Kidney epithelial cell (primary cell): ENCODE measurements at regions not wholly inside any gene's neighbourhood (a gene's known extent, or its start where the extent isn't known, plus 50 kb on each side); places are given as distances from the start of the nearest gene placed in this dataset.

Experiments used
- DNase-seq: peaks from one replicate; pipeline ENCODE4 v3.0.0-alpha.2; 2010; ENCODE audit warnings: low read depth
- H3K27me3 ChIP-seq: 2 replicates; pipeline ENCODE4 v1.6.0; 2011; ENCODE audit warnings: low read length; ENCODE audit not compliant: control insufficient read depth, insufficient read depth
- H3K36me3 ChIP-seq: 2 replicates; pipeline ENCODE4 v1.5.1; 2011; ENCODE audit warnings: low read length; ENCODE audit not compliant: control insufficient read depth, insufficient read depth
- H3K4me3 ChIP-seq: 2 replicates; pipeline ENCODE4 v1.5.1; 2011; ENCODE audit warnings: low read depth, mild to moderate bottlenecking, control low read depth, low read length
- TF ChIP-seq, protein P1 (sequence below): IDR thresholded peaks from 2 replicates; pipeline ENCODE4 v1.5.1; 2011; ENCODE audit warnings: mild to moderate bottlenecking, moderate library complexity, low read length, control low read depth, inconsistent platforms; ENCODE audit not compliant: insufficient read depth, poor library complexity, severe bottlenecking

DNA sequence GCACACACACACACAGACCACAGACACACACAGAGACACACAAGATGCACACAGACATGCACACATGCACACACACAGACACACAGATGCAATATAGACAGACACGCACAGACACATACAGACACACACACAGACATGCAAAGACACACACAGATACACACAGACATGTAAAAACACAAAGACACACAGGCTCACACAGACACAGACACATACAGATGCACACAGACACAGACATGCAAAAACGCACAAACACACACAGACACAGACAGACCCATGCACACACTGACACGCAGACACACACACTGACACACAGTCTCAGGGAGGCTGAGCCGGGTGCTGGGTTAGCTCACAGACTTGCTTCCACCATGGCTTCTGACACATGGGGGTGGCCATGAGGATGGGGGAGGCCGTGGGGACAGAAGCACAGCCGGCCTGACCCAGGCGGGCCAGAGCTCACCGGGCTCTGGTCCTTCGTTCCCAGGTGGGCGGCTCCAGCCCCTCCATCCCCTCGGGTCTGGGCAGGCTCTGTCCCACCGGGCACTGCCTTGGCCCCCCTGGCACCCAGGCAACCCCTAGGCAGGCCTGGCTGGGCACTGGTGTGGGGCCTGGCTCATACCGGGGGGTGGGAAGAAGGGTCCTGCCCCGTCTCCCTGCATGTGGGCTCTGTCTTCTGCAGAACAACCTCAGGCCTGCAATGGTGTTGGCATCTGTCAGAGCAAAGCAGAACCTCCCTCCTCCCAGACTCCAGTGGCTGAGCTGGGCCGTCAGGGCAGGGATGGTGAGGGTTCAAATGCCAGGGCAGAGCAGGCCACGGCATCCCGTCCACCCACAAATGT, 1489.5 kb downstream of the BRD1 start:
- Histone ChIP-seq H3K4me3 (no peak overlapping the region), H3K27me3 (no peaks in the 10 kb centered on the region), H3K36me3 (no peaks in the 10 kb centered on the region)
- TF ChIP-seq, protein P1, sequence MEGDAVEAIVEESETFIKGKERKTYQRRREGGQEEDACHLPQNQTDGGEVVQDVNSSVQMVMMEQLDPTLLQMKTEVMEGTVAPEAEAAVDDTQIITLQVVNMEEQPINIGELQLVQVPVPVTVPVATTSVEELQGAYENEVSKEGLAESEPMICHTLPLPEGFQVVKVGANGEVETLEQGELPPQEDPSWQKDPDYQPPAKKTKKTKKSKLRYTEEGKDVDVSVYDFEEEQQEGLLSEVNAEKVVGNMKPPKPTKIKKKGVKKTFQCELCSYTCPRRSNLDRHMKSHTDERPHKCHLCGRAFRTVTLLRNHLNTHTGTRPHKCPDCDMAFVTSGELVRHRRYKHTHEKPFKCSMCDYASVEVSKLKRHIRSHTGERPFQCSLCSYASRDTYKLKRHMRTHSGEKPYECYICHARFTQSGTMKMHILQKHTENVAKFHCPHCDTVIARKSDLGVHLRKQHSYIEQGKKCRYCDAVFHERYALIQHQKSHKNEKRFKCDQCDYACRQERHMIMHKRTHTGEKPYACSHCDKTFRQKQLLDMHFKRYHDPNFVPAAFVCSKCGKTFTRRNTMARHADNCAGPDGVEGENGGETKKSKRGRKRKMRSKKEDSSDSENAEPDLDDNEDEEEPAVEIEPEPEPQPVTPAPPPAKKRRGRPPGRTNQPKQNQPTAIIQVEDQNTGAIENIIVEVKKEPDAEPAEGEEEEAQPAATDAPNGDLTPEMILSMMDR, result no peak
- no peak for DNase-seq

DNA sequence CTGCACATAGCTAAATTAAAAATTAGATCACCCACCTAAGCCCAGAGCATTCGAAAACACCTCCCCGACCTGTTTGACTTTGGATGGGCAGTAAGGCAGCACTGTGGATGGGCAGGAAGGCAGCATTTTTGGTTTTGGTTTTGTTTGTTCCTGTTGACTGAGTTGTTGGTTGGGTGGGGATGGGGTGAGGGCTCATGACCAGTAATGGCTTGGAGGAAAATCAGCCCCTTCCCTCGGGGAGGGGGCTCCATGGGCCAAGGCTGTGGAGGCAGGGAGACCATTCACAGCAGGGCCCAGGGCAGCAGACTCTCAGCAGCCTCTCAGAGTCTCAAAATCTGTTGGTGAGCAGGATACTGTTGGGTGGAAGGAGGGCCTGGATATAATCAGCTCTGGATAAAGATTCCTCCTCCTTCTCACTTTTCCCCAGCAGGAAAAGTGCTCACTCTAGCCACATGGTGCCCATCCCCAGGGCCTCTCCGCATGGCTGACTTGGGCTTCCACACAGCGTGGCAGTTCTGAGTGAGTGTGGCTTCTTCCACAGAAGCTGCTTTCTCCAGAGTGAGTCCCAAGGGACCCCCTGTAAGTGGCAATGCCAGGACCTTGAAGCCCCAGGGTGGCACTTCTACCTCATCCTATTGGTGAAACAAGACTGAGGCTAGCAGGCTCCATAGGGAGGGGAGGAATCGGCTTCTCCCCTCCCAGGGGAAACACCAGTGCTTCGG, 1491.2 kb downstream of the BRD1 start:
- no peak for DNase-seq
- Histone ChIP-seq H3K4me3 (no peak overlapping the region), H3K36me3 (no peaks in the 10 kb centered on the region), H3K27me3 (no peaks in the 10 kb centered on the region)
- TF ChIP-seq, protein P1, result no peak

DNA sequence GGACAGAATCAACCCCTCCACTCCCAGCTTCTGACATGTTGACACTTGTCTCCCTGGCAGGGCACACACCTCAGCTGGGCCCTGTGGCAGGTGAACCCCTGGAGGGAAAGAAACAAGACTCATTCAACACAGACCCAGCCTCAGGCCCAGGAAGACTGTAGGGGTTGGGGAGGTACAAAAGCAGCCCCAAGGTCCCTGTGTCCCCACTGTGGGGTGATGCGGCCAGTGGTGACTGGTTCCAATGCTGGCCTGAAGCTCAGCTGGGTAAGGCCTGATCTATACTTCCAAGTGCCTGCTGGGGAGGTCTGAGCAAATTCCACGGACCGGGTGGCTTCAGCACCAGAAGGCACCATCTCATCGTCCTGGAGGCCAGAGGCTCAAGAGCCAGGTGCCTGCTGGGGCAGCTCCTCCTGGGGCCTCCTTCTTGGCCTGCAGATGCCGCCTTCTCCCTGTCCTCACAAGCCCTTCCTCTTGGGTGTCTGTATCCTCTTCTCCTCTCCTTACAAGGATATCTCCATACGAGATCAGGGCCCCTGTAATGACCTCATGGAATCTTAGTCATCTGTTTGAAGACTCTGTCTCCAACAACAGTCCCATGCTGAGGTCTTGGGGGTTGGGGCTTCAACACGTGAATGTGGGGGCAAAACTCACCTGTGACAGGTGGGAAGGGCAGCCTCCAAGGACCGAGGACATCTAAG, 1492.1 kb downstream of the BRD1 start:
- no peak for DNase-seq
- no peaks in the 10 kb centered on the region for H3K27me3 ChIP-seq
- H3K36me3 ChIP-seq, result no peaks in the 10 kb centered on the region
- TF ChIP-seq, protein P1, result no peak
- H3K4me3 ChIP-seq, result no peak overlapping the region

DNA sequence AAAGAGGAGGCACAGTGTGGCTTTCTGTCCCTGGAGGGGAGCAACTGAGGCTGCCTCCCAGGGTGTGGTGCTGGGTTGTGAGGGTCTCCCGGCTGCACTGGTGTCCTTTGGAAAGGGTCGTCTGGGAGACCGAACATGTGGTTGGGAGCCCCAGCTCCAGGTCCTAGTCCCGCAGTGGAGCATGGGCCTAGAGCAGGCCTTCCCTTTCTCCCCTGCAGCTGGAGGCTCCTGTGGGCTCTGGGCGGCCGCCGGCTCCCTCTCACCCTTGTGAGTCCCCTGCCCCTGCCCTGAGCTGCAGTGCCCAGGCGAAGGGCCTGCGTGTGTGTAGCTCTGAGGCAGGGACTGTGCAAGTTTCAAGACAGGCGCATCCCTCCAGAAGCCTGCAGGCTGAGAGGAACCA, 1492.7 kb downstream of the BRD1 start:
- no peak overlapping the region for H3K4me3 ChIP-seq
- TF ChIP-seq, protein P1, result no peak
- no peak for DNase-seq
- no peaks in the 10 kb centered on the region for H3K27me3 ChIP-seq
- no peaks in the 10 kb centered on the region for H3K36me3 ChIP-seq

DNA sequence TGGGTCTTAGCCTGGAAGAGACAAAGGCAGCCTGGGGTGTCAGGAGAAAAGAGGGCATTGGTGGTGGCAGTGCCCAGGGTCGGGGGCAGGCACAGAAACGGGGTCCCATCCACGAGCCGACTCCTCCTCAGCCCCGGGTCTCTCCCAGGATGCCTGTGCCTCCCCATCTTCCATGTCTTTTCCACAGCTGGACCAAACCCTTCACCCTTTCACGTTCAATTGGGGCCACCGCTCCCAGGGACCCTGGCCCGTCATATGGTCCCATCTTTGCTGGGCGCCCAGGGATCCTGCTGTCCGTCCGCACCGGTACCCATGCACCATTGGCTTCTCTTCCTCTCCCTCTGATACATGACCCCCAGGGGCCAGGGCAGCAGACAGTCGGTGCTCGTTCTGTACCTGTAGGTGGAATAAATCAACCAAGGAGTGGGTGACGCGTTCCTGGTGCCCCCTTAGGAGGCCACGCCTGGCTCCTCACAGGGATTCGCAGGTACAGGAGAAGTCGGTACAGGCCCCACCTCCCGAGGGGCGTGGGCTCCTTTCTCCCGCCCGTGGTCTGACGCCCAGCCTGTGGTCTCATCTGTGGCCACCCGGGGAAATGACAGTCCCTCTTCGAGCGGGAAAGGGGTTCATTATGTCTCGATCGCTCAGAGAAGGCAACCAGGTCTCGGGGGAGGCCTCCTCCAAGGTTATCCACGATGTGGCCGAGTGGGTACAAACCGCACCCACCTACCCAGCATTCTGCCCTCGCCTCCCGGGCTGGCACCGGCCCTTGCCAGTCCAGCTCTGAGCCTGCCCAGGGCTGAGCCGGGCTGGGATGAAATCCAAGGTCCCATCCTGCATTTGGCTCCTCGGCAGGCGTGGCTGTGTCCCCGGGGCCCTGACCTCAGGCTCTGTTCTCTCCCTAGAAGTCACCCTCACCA, 1493.6 kb downstream of the BRD1 start:
- TF ChIP-seq, protein P1, result no peak

More for the DNA sequence above, 1493.6 kb downstream of the BRD1 start:
- Histone ChIP-seq H3K36me3 (no peaks in the 10 kb centered on the region), H3K4me3 (no peak overlapping the region), H3K27me3 (no peaks in the 10 kb centered on the region)
- no peak for DNase-seq
